ENCODE measurements at regions not wholly inside any gene's neighbourhood (a gene's known extent, or its start where the extent isn't known, plus 50 kb on each side); places are given as distances from the start of the nearest gene placed in this dataset.

- DNase-seq (ENCODE audit: low read depth): no peak
Measured at GRCh38 chr1:213884402-213884801, 103.4 kb upstream of the PROX1 start.

- DNase-seq (ENCODE audit: low read depth): no peak
Measured at GRCh38 chr1:213884942-213885341, 102.8 kb upstream of the PROX1 start.

- no peak for DNase-seq (ENCODE audit: low read depth)
Measured at GRCh38 chr1:213887842-213888241, 99.9 kb upstream of the PROX1 start.

GRCh38 chr1:213891989-213892902, 95.5 kb upstream of the PROX1 start:
- DNase-seq (ENCODE audit: low read depth): no peak

GRCh38 chr1:213898684-213899083, 89.1 kb upstream of the PROX1 start:
- no peak for DNase-seq (ENCODE audit: low read depth)

GRCh38 chr1:213899413-213899812, 88.4 kb upstream of the PROX1 start:
- no peak for DNase-seq (ENCODE audit: low read depth)

GRCh38 chr1:213905344-213905743, 82.4 kb upstream of the PROX1 start:
- no peak for DNase-seq (ENCODE audit: low read depth)

GRCh38 chr1:213908521-213908920, 79.3 kb upstream of the PROX1 start:
- DNase-seq (ENCODE audit: low read depth): no peak

GRCh38 chr1:213914392-213914791, 73.4 kb upstream of the PROX1 start:
- no peak for DNase-seq (ENCODE audit: low read depth)

GRCh38 chr1:213921311-213921710, 66.5 kb upstream of the PROX1 start:
- DNase-seq (ENCODE audit: low read depth): no peak

GRCh38 chr1:213921712-213922111, 66.1 kb upstream of the PROX1 start:
- DNase-seq (ENCODE audit: low read depth): no peak

GRCh38 chr1:213925531-213926182, 62.1 kb upstream of the PROX1 start:
- no peak for DNase-seq (ENCODE audit: low read depth)

- no peak for DNase-seq (ENCODE audit: low read depth)
Measured at GRCh38 chr1:213927846-213928245, 59.9 kb upstream of the PROX1 start.

- DNase-seq (ENCODE audit: low read depth): no peak
Measured at GRCh38 chr1:213929398-213929797, 58.4 kb upstream of the PROX1 start.

GRCh38 chr1:213931836-213932235, 55.9 kb upstream of the PROX1 start:
- no peak for DNase-seq (ENCODE audit: low read depth)

GRCh38 chr1:213933336-213933735, 54.4 kb upstream of the PROX1 start:
- no peak for DNase-seq (ENCODE audit: low read depth)

GRCh38 chr1:213934649-213935048, 53.1 kb upstream of the PROX1 start:
- DNase-seq (ENCODE audit: low read depth): no peak

- no peak for DNase-seq (ENCODE audit: low read depth)
Measured at GRCh38 chr1:213936571-213936970, 51.2 kb upstream of the PROX1 start.
